Neuron (in vitro differentiated cells): ENCODE measurements at regions not wholly inside any gene's neighbourhood (a gene's known extent, or its start where the extent isn't known, plus 50 kb on each side); places are given as distances from the start of the nearest gene placed in this dataset.

Experiments
- H2AFZ ChIP-seq: one replicate; pipeline ENCODE4 v1.6.1; 2013; ENCODE audit warnings: low read depth, mild to moderate bottlenecking, inconsistent platforms, low read length, moderate library complexity
- H3K27me3 ChIP-seq: one replicate; pipeline ENCODE4 v1.6.1; 2013; ENCODE audit warnings: low read length; ENCODE audit not compliant: insufficient read depth
- H3K36me3 ChIP-seq: one replicate; pipeline ENCODE4 v1.6.1; 2013; ENCODE audit warnings: low read length; ENCODE audit not compliant: insufficient read depth
- H3K4me1 ChIP-seq: one replicate; pipeline ENCODE4 v1.6.1; 2013; ENCODE audit warnings: low read length; ENCODE audit not compliant: insufficient read depth
- H3K4me3 ChIP-seq: 2 replicates; pipeline ENCODE4 v1.5.1; 2013; ENCODE audit warnings: mild to moderate bottlenecking, low read length, moderate library complexity
- H3K9me3 ChIP-seq: one replicate; pipeline ENCODE4 v1.6.1; 2013; ENCODE audit warnings: low read length

- no peak overlapping the region for H2AFZ ChIP-seq
- H3K27me3 ChIP-seq, result no peaks in the 10 kb centered on the region
- no peak overlapping the region for H3K4me3 ChIP-seq
- H3K4me1 ChIP-seq, result no peaks in the 10 kb centered on the region
- no peaks in the 10 kb centered on the region for H3K9me3 ChIP-seq
- no peaks in the 10 kb centered on the region for H3K36me3 ChIP-seq
Observed at GRCh38 chr6:9208966-9209365, 773.6 kb upstream of the SLC35B3 start.

DNA sequence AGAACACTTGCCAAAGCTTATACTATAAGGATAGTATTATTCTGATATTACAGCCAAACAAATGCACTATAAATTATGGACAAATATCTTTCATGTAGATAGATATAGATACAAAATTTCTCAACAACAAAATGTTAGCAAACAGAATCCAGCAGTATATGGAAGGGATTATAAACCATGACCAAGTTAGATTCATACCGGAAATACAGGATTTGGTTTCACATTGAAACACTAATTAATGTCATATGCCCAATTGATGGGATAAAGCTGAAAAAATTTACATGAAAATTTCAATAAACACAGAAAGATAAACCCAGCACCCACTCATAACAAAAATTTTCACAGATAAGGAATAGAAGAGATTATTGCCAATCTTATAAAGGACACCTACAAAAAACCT, 770.3 kb upstream of the SLC35B3 start:
- Histone ChIP-seq H3K36me3 (no peaks in the 10 kb centered on the region), H3K4me1 (no peaks in the 10 kb centered on the region), H3K9me3 (no peaks in the 10 kb centered on the region), H2AFZ (no peak overlapping the region), H3K4me3 (no peak overlapping the region), H3K27me3 (no peaks in the 10 kb centered on the region)

- Histone ChIP-seq H3K36me3 (no peaks in the 10 kb centered on the region), H3K4me1 (no peaks in the 10 kb centered on the region), H2AFZ (no peak overlapping the region), H3K4me3 (no peak overlapping the region), H3K27me3 (no peaks in the 10 kb centered on the region), H3K9me3 (no peaks in the 10 kb centered on the region)
Observed at GRCh38 chr6:9204171-9204570, 768.8 kb upstream of the SLC35B3 start.

GRCh38 chr6:9200712-9201111, 765.4 kb upstream of the SLC35B3 start:
- Histone ChIP-seq H3K9me3 (no peaks in the 10 kb centered on the region), H3K4me1 (no peaks in the 10 kb centered on the region), H2AFZ (no peak overlapping the region), H3K27me3 (no peaks in the 10 kb centered on the region), H3K36me3 (no peaks in the 10 kb centered on the region), H3K4me3 (no peak overlapping the region)

GRCh38 chr6:9197726-9198125, 762.4 kb upstream of the SLC35B3 start:
- Histone ChIP-seq H3K36me3 (no peaks in the 10 kb centered on the region), H3K9me3 (no peaks in the 10 kb centered on the region), H3K27me3 (no peaks in the 10 kb centered on the region), H3K4me3 (no peak overlapping the region), H2AFZ (no peak overlapping the region), H3K4me1 (no peaks in the 10 kb centered on the region)

DNA sequence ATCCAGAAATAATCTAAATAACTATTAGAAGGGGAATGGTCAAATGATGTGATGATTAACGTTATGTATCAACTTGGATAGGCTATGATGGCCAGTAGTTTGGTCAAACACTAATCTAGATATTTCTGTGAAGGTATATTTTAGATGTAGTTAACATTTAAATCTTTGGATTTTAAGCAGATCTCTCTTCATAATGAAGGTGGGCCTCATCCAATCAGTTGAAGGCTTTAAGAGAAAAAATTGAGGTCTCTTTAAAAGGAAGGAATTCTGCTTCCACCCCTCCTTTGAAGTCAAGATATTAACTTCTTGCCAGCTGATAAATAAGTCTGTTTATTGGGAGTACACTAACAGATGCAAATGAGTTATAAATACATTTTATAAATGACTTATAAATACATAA, 760.0 kb upstream of the SLC35B3 start:
- Histone ChIP-seq H3K4me1 (no peaks in the 10 kb centered on the region), H3K4me3 (no peak overlapping the region), H2AFZ (no peak overlapping the region), H3K9me3 (no peaks in the 10 kb centered on the region), H3K27me3 (no peaks in the 10 kb centered on the region), H3K36me3 (no peaks in the 10 kb centered on the region)

DNA sequence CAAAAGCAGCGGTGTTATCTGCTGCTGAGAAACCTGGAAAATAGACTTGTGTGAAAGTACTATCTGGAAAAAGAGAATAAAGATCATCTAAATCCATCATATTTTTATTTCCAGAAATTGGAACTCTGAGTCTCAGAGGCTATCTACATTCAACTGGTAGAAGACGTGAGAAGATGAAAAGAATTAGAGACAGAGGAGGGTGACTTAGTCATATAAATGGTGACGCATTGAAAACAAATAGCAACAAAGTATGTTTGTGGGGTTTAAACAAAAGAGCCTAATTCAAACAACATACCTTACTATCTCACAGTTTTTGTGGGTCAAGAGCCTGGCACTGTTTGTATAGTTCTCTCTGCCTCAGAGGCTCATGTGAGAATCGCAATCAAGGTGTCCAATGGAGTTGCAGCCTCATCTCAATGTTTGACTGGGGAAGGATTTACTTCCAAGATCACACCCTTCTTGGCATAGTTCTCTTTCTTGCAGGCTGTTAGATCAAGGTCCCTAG, 757.1 kb upstream of the SLC35B3 start:
- H3K4me1 ChIP-seq, result no peaks in the 10 kb centered on the region
- H3K27me3 ChIP-seq, result peaks cover 2% of the 10 kb centered on the region
- H3K9me3 ChIP-seq, result no peaks in the 10 kb centered on the region
- H2AFZ ChIP-seq, result no peak overlapping the region
- H3K4me3 ChIP-seq, result no peak overlapping the region
- no peaks in the 10 kb centered on the region for H3K36me3 ChIP-seq

- Histone ChIP-seq H3K27me3 (peaks cover 2% of the 10 kb centered on the region), H3K4me3 (no peak overlapping the region), H3K36me3 (no peaks in the 10 kb centered on the region), H3K4me1 (no peaks in the 10 kb centered on the region), H2AFZ (no peak overlapping the region), H3K9me3 (no peaks in the 10 kb centered on the region)
Observed at GRCh38 chr6:9186148-9186547, 750.8 kb upstream of the SLC35B3 start.

DNA sequence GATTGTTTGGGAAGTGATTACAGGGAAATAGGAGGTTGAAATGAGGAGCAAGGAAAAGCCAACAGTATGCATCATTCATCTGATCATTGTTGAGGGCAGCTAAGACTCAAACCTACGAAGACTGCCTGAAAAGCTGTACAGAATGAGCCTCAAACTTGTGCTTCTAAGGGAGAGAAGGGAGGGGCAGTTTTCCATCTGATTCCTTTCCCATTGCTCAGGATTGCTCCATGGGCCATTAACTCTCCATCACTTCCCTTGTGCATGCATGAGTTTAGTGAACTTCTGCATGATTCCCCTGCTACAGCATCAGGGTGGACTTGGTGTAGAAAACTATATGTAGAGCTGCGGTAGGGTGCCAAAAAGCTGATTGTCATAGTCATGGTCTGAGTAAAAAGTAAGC, 742.7 kb upstream of the SLC35B3 start:
- H2AFZ ChIP-seq, result no peak overlapping the region
- no peaks in the 10 kb centered on the region for H3K36me3 ChIP-seq

DNA sequence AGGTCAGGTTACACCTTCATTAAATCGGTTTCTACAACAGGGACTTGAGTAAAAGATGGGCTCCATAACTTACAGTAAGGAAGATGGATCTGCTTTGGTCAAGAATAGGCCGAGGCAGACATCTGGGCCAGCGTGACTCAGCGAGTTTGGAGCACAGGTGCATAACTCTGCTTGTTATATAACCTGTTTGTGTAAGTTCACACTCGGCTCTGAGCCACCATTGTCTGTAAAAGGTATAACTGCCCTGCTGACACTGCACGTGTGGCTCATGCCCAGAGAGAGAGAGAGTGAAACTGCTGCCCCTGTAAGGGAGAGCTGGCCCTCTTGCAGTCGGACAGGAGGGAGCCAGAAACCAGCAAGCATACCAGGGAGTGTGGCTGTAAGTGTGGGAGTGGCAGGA, 737.9 kb upstream of the SLC35B3 start:
- Histone ChIP-seq H3K36me3 (no peaks in the 10 kb centered on the region), H3K4me1 (no peaks in the 10 kb centered on the region), H3K27me3 (no peaks in the 10 kb centered on the region), H3K9me3 (no peaks in the 10 kb centered on the region), H3K4me3 (no peak overlapping the region), H2AFZ (no peak overlapping the region)

More for the DNA sequence above, 742.7 kb upstream of the SLC35B3 start:
- Histone ChIP-seq H3K27me3 (no peaks in the 10 kb centered on the region), H3K4me3 (no peak overlapping the region), H3K9me3 (no peaks in the 10 kb centered on the region), H3K4me1 (no peaks in the 10 kb centered on the region)

DNA sequence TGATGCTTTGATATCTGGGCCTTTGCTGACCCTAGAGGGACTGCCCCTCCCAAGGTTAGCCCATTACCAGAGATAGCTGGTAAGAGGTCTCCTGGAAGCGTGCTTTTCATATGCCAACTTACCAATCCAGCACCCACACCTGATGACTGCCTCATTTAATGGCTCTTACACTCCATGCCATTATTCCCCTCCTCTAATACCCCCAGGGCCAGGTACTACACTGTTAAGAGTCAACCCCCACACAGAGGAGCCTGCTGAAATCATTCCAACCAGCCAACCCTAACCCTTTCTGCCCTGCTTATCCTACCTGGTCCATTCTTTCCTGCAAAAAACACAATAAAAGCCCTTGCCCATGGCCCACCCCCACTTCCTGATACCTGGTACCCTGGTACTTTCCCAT, 736.8 kb upstream of the SLC35B3 start:
- no peaks in the 10 kb centered on the region for H3K4me1 ChIP-seq
- H3K36me3 ChIP-seq, result no peaks in the 10 kb centered on the region
- no peak overlapping the region for H3K4me3 ChIP-seq
- no peak overlapping the region for H2AFZ ChIP-seq
- no peaks in the 10 kb centered on the region for H3K9me3 ChIP-seq
- H3K27me3 ChIP-seq, result no peaks in the 10 kb centered on the region

- Histone ChIP-seq H2AFZ (no peak overlapping the region), H3K36me3 (no peaks in the 10 kb centered on the region), H3K4me3 (no peak overlapping the region), H3K9me3 (no peaks in the 10 kb centered on the region), H3K27me3 (no peaks in the 10 kb centered on the region), H3K4me1 (no peaks in the 10 kb centered on the region)
Observed at GRCh38 chr6:9168669-9169068, 733.3 kb upstream of the SLC35B3 start.

DNA sequence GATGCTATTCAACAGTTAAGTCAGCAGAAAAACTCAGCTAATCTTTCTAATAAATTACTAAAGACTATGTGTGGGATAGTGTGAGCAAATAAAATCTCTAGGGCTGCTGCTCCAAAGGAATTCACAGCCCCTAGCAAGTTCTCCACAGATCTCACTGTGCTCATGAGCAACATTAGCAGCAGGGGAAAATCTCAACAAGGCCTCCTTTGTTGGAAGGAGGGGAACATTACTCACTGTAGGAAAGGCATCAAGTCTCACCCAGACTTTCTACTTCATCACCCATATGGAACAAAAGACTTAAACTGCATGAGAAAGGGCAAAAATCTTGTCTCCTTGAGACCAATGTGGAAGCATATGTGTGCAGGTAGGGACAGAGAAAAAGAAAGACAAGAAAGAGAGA, 726.4 kb upstream of the SLC35B3 start:
- H3K4me1 ChIP-seq, result no peaks in the 10 kb centered on the region
- no peak overlapping the region for H3K4me3 ChIP-seq
- no peaks in the 10 kb centered on the region for H3K27me3 ChIP-seq
- H2AFZ ChIP-seq, result no peak overlapping the region
- H3K36me3 ChIP-seq, result no peaks in the 10 kb centered on the region
- no peaks in the 10 kb centered on the region for H3K9me3 ChIP-seq

- Histone ChIP-seq H3K36me3 (no peaks in the 10 kb centered on the region), H3K4me1 (no peaks in the 10 kb centered on the region), H3K27me3 (no peaks in the 10 kb centered on the region), H3K9me3 (no peaks in the 10 kb centered on the region), H3K4me3 (no peak overlapping the region), H2AFZ (no peak overlapping the region)
Observed at GRCh38 chr6:9159051-9159450, 723.7 kb upstream of the SLC35B3 start.
